ENCODE measurements at regions not wholly inside any gene's neighbourhood (a gene's known extent, or its start where the extent isn't known, plus 50 kb on each side); places are given as distances from the start of the nearest gene placed in this dataset.

DNA sequence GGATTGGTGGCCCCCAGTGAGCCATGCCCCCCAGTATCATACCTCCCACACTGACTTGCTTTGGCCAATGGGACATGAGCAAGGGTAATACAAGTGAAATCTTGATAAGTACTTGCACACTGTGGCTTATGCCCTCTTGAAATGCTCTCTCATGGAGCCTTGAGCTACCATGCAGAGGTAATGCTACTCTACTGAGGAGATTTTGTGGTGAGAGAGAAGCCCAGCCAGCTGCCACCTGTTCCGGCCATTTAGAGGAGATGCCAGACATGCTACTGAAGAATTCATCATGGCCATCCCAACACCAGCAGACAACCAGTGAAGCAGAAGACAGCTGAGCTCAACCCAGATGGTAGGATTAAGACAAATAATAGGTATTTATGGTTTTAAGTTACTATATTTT, 299.5 kb downstream of the MEF2C start:
- no peaks in the 10 kb centered on the region; the same call in 2 of the 3 replicates for H3K36me3 Mint-ChIP-seq (ENCODE audit: low read depth)
- no peaks in the 10 kb centered on the region for H3K27me3 ChIP-seq (ENCODE audit: insufficient read depth)
- no peaks in the 10 kb centered on the region; the same call in 2 of the 3 replicates for H3K4me1 Mint-ChIP-seq
- ATAC-seq (no peak), DNase-seq (ENCODE audit: low spot score) (no peak)
- no peaks in the 10 kb centered on the region for H3K36me3 ChIP-seq (ENCODE audit: insufficient read depth)
- peaks cover 3% of the 10 kb centered on the region; the same call in 1 of the 2 replicates for H3K9me2 ChIP-seq (ENCODE audit: insufficient read depth)
- H3K4me3 Mint-ChIP-seq: no peak overlapping the region
- no peak overlapping the region for H3K27ac ChIP-seq (ENCODE audit: low read depth)
- no peaks in the 10 kb centered on the region for H3F3A ChIP-seq (replicated peaks; ENCODE audit: low read depth)
- H3K9me3 Mint-ChIP-seq: peaks cover 2% of the 10 kb centered on the region; the same call in 1 of the 3 replicates
- no peak overlapping the region for H3K27ac Mint-ChIP-seq
- H3K4me1 ChIP-seq (ENCODE audit: insufficient read depth): no peaks in the 10 kb centered on the region
- no peaks in the 10 kb centered on the region for H4K20me1 ChIP-seq (replicated peaks; ENCODE audit: insufficient read depth)
- no peak overlapping the region for H3K4me2 ChIP-seq
- H3K4me3 ChIP-seq: no peak overlapping the region
- H2AFZ ChIP-seq: peak overlapping the region; percentile 57; the same call in 1 of the 2 replicates
- peaks cover 6% of the 10 kb centered on the region for H3K27me3 Mint-ChIP-seq (ENCODE audit: insufficient read depth, low read depth, poor library complexity)
- TF ChIP-seq STAT1 (IDR thresholded peaks at IDR 0.05; ENCODE audit: unreplicated experiment) (no peak), NANOG (IDR thresholded peaks at IDR 0.05; ENCODE audit: borderline replicate concordance) (no peak), EZH2 (IDR thresholded peaks at IDR 0.05; ENCODE audit: low read depth, unreplicated experiment) (no peak), EZH2phosphoT487 (IDR thresholded peaks at IDR 0.05; ENCODE audit: unreplicated experiment) (no peak), JUNB (IDR thresholded peaks at IDR 0.05; ENCODE audit: unreplicated experiment) (no peak)
- TF ChIP-seq, protein P1, sequence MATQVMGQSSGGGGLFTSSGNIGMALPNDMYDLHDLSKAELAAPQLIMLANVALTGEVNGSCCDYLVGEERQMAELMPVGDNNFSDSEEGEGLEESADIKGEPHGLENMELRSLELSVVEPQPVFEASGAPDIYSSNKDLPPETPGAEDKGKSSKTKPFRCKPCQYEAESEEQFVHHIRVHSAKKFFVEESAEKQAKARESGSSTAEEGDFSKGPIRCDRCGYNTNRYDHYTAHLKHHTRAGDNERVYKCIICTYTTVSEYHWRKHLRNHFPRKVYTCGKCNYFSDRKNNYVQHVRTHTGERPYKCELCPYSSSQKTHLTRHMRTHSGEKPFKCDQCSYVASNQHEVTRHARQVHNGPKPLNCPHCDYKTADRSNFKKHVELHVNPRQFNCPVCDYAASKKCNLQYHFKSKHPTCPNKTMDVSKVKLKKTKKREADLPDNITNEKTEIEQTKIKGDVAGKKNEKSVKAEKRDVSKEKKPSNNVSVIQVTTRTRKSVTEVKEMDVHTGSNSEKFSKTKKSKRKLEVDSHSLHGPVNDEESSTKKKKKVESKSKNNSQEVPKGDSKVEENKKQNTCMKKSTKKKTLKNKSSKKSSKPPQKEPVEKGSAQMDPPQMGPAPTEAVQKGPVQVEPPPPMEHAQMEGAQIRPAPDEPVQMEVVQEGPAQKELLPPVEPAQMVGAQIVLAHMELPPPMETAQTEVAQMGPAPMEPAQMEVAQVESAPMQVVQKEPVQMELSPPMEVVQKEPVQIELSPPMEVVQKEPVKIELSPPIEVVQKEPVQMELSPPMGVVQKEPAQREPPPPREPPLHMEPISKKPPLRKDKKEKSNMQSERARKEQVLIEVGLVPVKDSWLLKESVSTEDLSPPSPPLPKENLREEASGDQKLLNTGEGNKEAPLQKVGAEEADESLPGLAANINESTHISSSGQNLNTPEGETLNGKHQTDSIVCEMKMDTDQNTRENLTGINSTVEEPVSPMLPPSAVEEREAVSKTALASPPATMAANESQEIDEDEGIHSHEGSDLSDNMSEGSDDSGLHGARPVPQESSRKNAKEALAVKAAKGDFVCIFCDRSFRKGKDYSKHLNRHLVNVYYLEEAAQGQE (IDR thresholded peaks at IDR 0.05; ENCODE audit: unreplicated experiment): no peak
- TF ChIP-seq, protein P2, sequence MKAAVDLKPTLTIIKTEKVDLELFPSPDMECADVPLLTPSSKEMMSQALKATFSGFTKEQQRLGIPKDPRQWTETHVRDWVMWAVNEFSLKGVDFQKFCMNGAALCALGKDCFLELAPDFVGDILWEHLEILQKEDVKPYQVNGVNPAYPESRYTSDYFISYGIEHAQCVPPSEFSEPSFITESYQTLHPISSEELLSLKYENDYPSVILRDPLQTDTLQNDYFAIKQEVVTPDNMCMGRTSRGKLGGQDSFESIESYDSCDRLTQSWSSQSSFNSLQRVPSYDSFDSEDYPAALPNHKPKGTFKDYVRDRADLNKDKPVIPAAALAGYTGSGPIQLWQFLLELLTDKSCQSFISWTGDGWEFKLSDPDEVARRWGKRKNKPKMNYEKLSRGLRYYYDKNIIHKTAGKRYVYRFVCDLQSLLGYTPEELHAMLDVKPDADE (IDR thresholded peaks at IDR 0.05): no peak
- no peaks in the 10 kb centered on the region for H3K79me2 ChIP-seq (replicated peaks; ENCODE audit: insufficient read depth)

DNA sequence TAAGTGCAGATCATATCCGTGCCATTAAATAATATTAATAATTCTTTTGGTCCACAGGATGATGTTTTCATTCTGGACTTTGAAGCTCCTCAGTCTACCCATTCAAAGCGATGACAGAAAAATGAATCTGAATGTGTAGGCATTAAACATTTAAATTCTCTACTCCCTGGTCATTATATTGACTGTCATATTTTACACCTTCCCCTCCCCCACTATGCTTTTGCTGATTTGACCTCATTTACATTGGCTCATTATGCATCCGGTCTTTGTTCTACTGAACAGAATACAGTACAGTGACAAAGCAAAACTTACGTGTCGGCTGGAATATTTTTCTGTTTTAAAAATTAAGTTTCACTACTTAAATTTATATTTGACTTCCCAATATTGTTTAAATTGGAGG, 289.7 kb upstream of the TMEM161B start:
- no peak overlapping the region for H3K4me2 ChIP-seq
- H4K20me1 ChIP-seq (replicated peaks; ENCODE audit: insufficient read depth): no peaks in the 10 kb centered on the region
- no peaks in the 10 kb centered on the region for H3K27me3 ChIP-seq (ENCODE audit: insufficient read depth)
- H3K36me3 ChIP-seq (ENCODE audit: insufficient read depth): no peaks in the 10 kb centered on the region
- ATAC-seq (no peak), DNase-seq (ENCODE audit: low spot score) (no peak)
- H3K27me3 Mint-ChIP-seq (ENCODE audit: insufficient read depth, low read depth, poor library complexity): no peaks in the 10 kb centered on the region
- TF ChIP-seq EZH2 (IDR thresholded peaks at IDR 0.05; ENCODE audit: low read depth, unreplicated experiment) (no peak), NANOG (IDR thresholded peaks at IDR 0.05; ENCODE audit: borderline replicate concordance) (no peak)
- TF ChIP-seq, protein P3, sequence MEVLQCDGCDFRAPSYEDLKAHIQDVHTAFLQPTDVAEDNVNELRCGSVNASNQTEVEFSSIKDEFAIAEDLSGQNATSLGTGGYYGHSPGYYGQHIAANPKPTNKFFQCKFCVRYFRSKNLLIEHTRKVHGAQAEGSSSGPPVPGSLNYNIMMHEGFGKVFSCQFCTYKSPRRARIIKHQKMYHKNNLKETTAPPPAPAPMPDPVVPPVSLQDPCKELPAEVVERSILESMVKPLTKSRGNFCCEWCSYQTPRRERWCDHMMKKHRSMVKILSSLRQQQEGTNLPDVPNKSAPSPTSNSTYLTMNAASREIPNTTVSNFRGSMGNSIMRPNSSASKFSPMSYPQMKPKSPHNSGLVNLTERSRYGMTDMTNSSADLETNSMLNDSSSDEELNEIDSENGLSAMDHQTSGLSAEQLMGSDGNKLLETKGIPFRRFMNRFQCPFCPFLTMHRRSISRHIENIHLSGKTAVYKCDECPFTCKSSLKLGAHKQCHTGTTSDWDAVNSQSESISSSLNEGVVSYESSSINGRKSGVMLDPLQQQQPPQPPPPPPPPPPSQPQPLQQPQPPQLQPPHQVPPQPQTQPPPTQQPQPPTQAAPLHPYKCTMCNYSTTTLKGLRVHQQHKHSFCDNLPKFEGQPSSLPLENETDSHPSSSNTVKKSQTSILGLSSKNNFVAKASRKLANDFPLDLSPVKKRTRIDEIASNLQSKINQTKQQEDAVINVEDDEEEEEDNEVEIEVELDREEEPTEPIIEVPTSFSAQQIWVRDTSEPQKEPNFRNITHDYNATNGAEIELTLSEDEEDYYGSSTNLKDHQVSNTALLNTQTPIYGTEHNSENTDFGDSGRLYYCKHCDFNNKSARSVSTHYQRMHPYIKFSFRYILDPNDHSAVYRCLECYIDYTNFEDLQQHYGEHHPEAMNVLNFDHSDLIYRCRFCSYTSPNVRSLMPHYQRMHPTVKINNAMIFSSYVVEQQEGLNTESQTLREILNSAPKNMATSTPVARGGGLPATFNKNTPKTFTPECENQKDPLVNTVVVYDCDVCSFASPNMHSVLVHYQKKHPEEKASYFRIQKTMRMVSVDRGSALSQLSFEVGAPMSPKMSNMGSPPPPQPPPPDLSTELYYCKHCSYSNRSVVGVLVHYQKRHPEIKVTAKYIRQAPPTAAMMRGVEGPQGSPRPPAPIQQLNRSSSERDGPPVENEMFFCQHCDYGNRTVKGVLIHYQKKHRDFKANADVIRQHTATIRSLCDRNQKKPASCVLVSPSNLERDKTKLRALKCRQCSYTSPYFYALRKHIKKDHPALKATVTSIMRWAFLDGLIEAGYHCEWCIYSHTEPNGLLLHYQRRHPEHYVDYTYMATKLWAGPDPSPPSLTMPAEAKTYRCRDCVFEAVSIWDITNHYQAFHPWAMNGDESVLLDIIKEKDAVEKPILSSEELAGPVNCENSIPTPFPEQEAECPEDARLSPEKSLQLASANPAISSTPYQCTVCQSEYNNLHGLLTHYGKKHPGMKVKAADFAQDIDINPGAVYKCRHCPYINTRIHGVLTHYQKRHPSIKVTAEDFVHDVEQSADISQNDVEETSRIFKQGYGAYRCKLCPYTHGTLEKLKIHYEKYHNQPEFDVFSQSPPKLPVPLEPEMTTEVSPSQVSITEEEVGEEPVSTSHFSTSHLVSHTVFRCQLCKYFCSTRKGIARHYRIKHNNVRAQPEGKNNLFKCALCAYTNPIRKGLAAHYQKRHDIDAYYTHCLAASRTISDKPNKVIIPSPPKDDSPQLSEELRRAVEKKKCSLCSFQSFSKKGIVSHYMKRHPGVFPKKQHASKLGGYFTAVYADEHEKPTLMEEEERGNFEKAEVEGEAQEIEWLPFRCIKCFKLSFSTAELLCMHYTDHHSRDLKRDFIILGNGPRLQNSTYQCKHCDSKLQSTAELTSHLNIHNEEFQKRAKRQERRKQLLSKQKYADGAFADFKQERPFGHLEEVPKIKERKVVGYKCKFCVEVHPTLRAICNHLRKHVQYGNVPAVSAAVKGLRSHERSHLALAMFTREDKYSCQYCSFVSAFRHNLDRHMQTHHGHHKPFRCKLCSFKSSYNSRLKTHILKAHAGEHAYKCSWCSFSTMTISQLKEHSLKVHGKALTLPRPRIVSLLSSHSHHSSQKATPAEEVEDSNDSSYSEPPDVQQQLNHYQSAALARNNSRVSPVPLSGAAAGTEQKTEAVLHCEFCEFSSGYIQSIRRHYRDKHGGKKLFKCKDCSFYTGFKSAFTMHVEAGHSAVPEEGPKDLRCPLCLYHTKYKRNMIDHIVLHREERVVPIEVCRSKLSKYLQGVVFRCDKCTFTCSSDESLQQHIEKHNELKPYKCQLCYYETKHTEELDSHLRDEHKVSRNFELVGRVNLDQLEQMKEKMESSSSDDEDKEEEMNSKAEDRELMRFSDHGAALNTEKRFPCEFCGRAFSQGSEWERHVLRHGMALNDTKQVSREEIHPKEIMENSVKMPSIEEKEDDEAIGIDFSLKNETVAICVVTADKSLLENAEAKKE (CRISPR knock-in tag; IDR thresholded peaks at IDR 0.05): no peak
- no peak overlapping the region for H3K4me3 Mint-ChIP-seq
- no peaks in the 10 kb centered on the region for H3K79me2 ChIP-seq (replicated peaks; ENCODE audit: insufficient read depth)
- H3K27ac ChIP-seq (ENCODE audit: low read depth): no peak overlapping the region
- no peak overlapping the region for H2AFZ ChIP-seq
- H3K9me2 ChIP-seq (ENCODE audit: insufficient read depth): no peaks in the 10 kb centered on the region
- no peaks in the 10 kb centered on the region for H3K9me3 Mint-ChIP-seq
- no peaks in the 10 kb centered on the region for H3K36me3 Mint-ChIP-seq (ENCODE audit: low read depth)
- H3F3A ChIP-seq (replicated peaks; ENCODE audit: low read depth): no peaks in the 10 kb centered on the region
- peaks cover 29% of the 10 kb centered on the region for H3K4me1 ChIP-seq (ENCODE audit: insufficient read depth)
- H3K27ac Mint-ChIP-seq: no peak overlapping the region
- H3K4me3 ChIP-seq: no peak overlapping the region
- H3K4me1 Mint-ChIP-seq: peaks cover 29% of the 10 kb centered on the region

Data from GM23338 (cell line).